UCSD-AML1 (cell line): ENCODE measurements at regions not wholly inside any gene's neighbourhood (a gene's known extent, or its start where the extent isn't known, plus 50 kb on each side); places are given as distances from the start of the nearest gene placed in this dataset.

Experiments used
- DNase-seq: peaks from one replicate; lab custom pipeline; 2025; ENCODE audit not compliant: unreplicated experiment; lab: John Stamatoyannopoulos, UW

GRCh38 chr11:127061947-127062346, 61.4 kb upstream of the KIRREL3 start:
- DNase-seq: no peak

GRCh38 chr11:127059750-127060149, 59.2 kb upstream of the KIRREL3 start:
- DNase-seq: no peak

- no peak for DNase-seq
Observed at GRCh38 chr11:127059286-127059685, 58.7 kb upstream of the KIRREL3 start.

GRCh38 chr11:127058524-127058923, 58.0 kb upstream of the KIRREL3 start:
- no peak for DNase-seq

- DNase-seq: no peak
Observed at GRCh38 chr11:127057126-127057525, 56.6 kb upstream of the KIRREL3 start.

- DNase-seq: no peak
Observed at GRCh38 chr11:127056338-127056971, 55.9 kb upstream of the KIRREL3 start.

- no peak for DNase-seq
Observed at GRCh38 chr11:127055236-127055635, 54.7 kb upstream of the KIRREL3 start.

GRCh38 chr11:127054153-127054552, 53.6 kb upstream of the KIRREL3 start:
- no peak for DNase-seq

- DNase-seq: no peak
Observed at GRCh38 chr11:127052404-127052803, 51.8 kb upstream of the KIRREL3 start.
